ENCODE measurements at regions not wholly inside any gene's neighbourhood (a gene's known extent, or its start where the extent isn't known, plus 50 kb on each side); places are given as distances from the start of the nearest gene placed in this dataset.

GRCh38 chr6:12417191-12417590 lies 127.0 kb downstream of the EDN1 start:
- H4K20me1 ChIP-seq (ENCODE audit: insufficient read depth, low read length): no peaks in the 10 kb centered on the region
- ChIA-PET CTCF (ENCODE audit: unreplicated experiment) (no interaction called here), POLR2A (no interaction called here)
- intact Hi-C loops (cut with micrococcal nuclease; ENCODE audit: unreplicated experiment): no loop called here
- no peaks in the 10 kb centered on the region for H3K36me3 ChIP-seq (ENCODE audit: insufficient read depth, low read length)
- no TSS peak for BruUV-seq (replicated peaks)
- no peaks in the 10 kb centered on the region for H3K9me3 ChIP-seq (ENCODE audit: low read length)
- H3K4me2 ChIP-seq (ENCODE audit: low read length): no peak overlapping the region
- H3K4me1 ChIP-seq (ENCODE audit: insufficient read depth, low read length, poor library complexity, severe bottlenecking): no peaks in the 10 kb centered on the region
- H2AFZ ChIP-seq (ENCODE audit: low read length): no peak overlapping the region
- no peaks in the 10 kb centered on the region for H3K79me2 ChIP-seq (ENCODE audit: insufficient read depth, low read depth, low read length)
- DNase-seq (ENCODE audit: low spot score): no peak
- TF ChIP-seq CTCF (conservative IDR thresholded peaks at IDR 0.05; ENCODE audit: low read length): no peak
- no peak overlapping the region for H3K4me3 ChIP-seq (ENCODE audit: low read depth, low read length, poor library complexity, severe bottlenecking)
- H3K27ac ChIP-seq (ENCODE audit: low read depth, low read length, poor library complexity, severe bottlenecking): no peak overlapping the region
- H3K9me2 ChIP-seq (ENCODE audit: insufficient read depth, low read length): no peaks in the 10 kb centered on the region

DNA sequence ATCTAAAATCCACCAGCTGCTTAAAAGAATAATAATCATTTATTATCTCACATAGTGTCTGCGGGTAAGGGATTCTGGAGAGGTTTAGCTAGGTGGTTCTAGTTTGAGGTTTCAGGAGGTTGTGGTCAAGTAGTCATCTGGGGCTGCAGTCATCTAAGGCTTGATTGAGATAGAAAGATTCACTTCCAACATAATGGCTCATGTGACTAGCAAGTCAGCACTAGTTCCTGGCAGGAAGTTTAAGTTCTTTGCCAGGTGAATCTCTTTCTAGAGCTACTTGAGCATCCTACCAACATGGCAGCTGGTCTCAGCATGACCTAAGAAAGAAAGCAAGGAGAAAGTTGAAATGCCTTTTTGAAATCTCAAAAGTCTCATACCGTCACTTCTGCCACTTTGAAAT lies 128.8 kb downstream of the EDN1 start:
- no peak overlapping the region for H2AFZ ChIP-seq (ENCODE audit: low read length)
- POLR2A ChIA-PET: no interaction called here
- BruUV-seq (replicated peaks): no TSS peak

GRCh38 chr6:12419631-12420272 lies 129.6 kb downstream of the EDN1 start:
- Histone ChIP-seq H3K79me2 (ENCODE audit: insufficient read depth, low read depth, low read length) (no peaks in the 10 kb centered on the region), H4K20me1 (ENCODE audit: insufficient read depth, low read length) (no peaks in the 10 kb centered on the region), H3K4me3 (ENCODE audit: low read depth, low read length, poor library complexity, severe bottlenecking) (no peak overlapping the region), H3K9me3 (ENCODE audit: low read length) (no peaks in the 10 kb centered on the region), H3K4me1 (ENCODE audit: insufficient read depth, low read length, poor library complexity, severe bottlenecking) (no peaks in the 10 kb centered on the region), H3K27ac (ENCODE audit: low read depth, low read length, poor library complexity, severe bottlenecking) (no peak overlapping the region), H3K36me3 (ENCODE audit: insufficient read depth, low read length) (no peaks in the 10 kb centered on the region), H3K4me2 (ENCODE audit: low read length) (no peak overlapping the region), H2AFZ (ENCODE audit: low read length) (no peak overlapping the region), H3K9me2 (ENCODE audit: insufficient read depth, low read length) (no peaks in the 10 kb centered on the region)
- ChIA-PET CTCF (ENCODE audit: unreplicated experiment) (no interaction called here), POLR2A (interaction anchor here (0.5 kb wide), 1 partner anchor 19 kb away, joined by 3 read pairs; no protein-coding TSS in a partner anchor)
- intact Hi-C loops (cut with micrococcal nuclease; ENCODE audit: unreplicated experiment): no loop called here
- no peak for DNase-seq (ENCODE audit: low spot score)
- no TSS peak for BruUV-seq (replicated peaks)
- no peak for TF ChIP-seq CTCF (conservative IDR thresholded peaks at IDR 0.05; ENCODE audit: low read length)
- no peak for TF ChIP-seq EZH2phosphoT487 (IDR thresholded peaks at IDR 0.05; ENCODE audit: borderline replicate concordance, low read depth, low read length)

More for the DNA sequence above, 128.8 kb downstream of the EDN1 start:
- CTCF ChIA-PET (ENCODE audit: unreplicated experiment): no interaction called here
- H4K20me1 ChIP-seq (ENCODE audit: insufficient read depth, low read length): no peaks in the 10 kb centered on the region
- TF ChIP-seq EZH2phosphoT487 (IDR thresholded peaks at IDR 0.05; ENCODE audit: borderline replicate concordance, low read depth, low read length): no peak
- TF ChIP-seq CTCF (conservative IDR thresholded peaks at IDR 0.05; ENCODE audit: low read length): no peak
- no peak for DNase-seq (ENCODE audit: low spot score)
- H3K79me2 ChIP-seq (ENCODE audit: insufficient read depth, low read depth, low read length): no peaks in the 10 kb centered on the region
- H3K4me1 ChIP-seq (ENCODE audit: insufficient read depth, low read length, poor library complexity, severe bottlenecking): no peaks in the 10 kb centered on the region
- H3K4me3 ChIP-seq (ENCODE audit: low read depth, low read length, poor library complexity, severe bottlenecking): no peak overlapping the region
- H3K9me3 ChIP-seq (ENCODE audit: low read length): no peaks in the 10 kb centered on the region
- no peaks in the 10 kb centered on the region for H3K9me2 ChIP-seq (ENCODE audit: insufficient read depth, low read length)
- no peaks in the 10 kb centered on the region for H3K36me3 ChIP-seq (ENCODE audit: insufficient read depth, low read length)
- H3K27ac ChIP-seq (ENCODE audit: low read depth, low read length, poor library complexity, severe bottlenecking): no peak overlapping the region
- intact Hi-C loops (cut with micrococcal nuclease; ENCODE audit: unreplicated experiment): no loop called here
- H3K4me2 ChIP-seq (ENCODE audit: low read length): no peak overlapping the region

Measured in OCI-LY7 (cell line).